Heart left ventricle (tissue), 13 donors: ENCODE measurements at regions not wholly inside any gene's neighbourhood (a gene's known extent, or its start where the extent isn't known, plus 50 kb on each side); places are given as distances from the start of the nearest gene placed in this dataset.
A peak's percentile ranks its signal among the peaks of the same experiment; 100 is the strongest.

Experiments used
- CTCF ChIP-seq, 12 donors: fragments of 200-600 bp; sonication (generic) in 4 of 12; IDR thresholded peaks; one replicate each; pipeline versions ENCODE4 v1.5.0 to v1.8.0; 2018 to 2022; ENCODE audit warnings: antibody characterized with exemption in 12 of 12, mild to moderate bottlenecking in 5 of 12
- POLR2A ChIP-seq, 2 donors: fragments of 450-650 bp; IDR thresholded peaks; one replicate each; pipeline ENCODE4 v1.6.1; 2017; ENCODE audit warnings: antibody characterized with exemption in 2 of 2, mild to moderate bottlenecking in 2 of 2, moderate library complexity in 2 of 2
- donor health status: ischemic (EF 13 %, LVEDD 7.1; RV severe dilation, severe dysfunction).
- donor health status: DM: no; HTN: yes; CAD: no.
- donor health status: DM: no; HTN: no; CAD: no.
- donor health status: ischemic (EF 25% LVEDD 6.9; RV normal size, moderate dysfunction).
- donor health status: ischemic (EF 25% LVEDD 5.7; RV mildly dilated, moderate dysfunction).
- donor health status: ischemic (EF 35%, LVEDD 5.7; RV mildly dilated, moderate dysfunction).
- donor health status: nonischemic (EF 11% LVEDD 7.7; RV severe dilation, severe dysfunction).
- donor health status: DM: yes; HTN: yes; CAD: no.
- donor health status: PGD.
- donor health status: ischemic (EF 29% LVEDD 5.4; RV normal size, mild dysfunction).
- donor health status: nonischemic (EF 23%, LVEDD 6.1; RV moderate dilation, normal function).

- TF ChIP-seq POLR2A (IDR thresholded peaks at IDR 0.05) = no peak
- peak in 5 of 12 donors; percentile 6 to 26 (median 18) for TF ChIP-seq CTCF (IDR thresholded peaks at IDR 0.05)
Observed at GRCh38 chr3:94716326-94717018, 653.6 kb downstream of the NSUN3 start.
